DMS114 treated with DMSO at 0.1 percent for 48 hours (cell line): ENCODE measurements at regions not wholly inside any gene's neighbourhood (a gene's known extent, or its start where the extent isn't known, plus 50 kb on each side); places are given as distances from the start of the nearest gene placed in this dataset.

Experiments used
- DNase-seq: peaks from one replicate; lab custom pipeline; 2025; ENCODE audit not compliant: unreplicated experiment; lab: John Stamatoyannopoulos, UW

DNA sequence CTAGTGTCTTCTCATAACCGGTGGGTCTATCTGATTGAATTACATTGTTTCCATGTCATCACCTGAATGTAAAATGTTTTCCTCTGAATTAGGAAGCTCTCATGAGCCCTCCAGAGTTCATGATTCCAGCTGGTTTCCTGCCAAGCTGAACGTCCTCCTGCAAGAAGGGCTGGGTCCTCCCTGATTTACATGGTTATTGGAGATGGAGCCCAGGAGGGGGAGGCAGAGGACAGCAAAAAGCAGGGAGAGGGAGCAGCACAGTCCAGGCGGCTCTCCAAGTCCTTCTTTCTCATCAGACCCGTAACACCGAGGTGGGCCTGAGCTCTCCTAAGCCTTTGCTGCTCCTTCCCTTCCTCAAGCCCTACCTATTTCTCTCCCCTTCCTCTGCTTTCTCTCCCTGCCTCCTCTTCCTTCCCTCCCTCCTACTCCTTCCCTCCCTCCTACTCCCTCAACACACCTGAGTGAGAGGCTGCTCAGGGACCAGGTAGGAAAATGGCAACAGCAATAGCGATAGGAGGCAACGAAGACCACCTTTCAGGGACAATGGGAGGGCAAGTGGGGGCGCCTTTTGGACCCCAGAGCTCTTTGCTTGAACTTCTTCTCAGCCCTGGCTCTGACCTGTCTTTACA lies 265.9 kb downstream of the PRDM2 start:
- DNase-seq, result peak; percentile 74

DNA sequence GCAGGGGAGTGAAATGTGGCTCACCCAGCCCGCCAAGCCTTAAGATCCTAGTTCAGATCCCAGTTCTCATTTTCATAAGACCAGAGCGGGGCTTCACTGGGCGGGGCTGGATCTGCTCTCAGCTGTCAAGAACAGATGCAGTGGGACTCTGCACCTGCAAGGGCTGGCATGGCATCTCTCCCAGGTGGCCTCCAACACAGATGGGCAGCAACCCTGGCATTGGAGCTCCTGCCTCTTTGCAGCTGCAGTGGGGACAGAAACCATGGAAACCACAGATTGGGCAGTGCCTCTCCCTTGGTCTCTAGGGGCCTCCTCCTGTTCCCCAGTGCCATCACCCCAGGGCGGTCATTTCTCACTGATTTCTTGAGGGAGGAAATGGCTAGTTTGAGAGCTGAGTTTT lies 267.7 kb downstream of the PRDM2 start:
- no peak for DNase-seq

DNA sequence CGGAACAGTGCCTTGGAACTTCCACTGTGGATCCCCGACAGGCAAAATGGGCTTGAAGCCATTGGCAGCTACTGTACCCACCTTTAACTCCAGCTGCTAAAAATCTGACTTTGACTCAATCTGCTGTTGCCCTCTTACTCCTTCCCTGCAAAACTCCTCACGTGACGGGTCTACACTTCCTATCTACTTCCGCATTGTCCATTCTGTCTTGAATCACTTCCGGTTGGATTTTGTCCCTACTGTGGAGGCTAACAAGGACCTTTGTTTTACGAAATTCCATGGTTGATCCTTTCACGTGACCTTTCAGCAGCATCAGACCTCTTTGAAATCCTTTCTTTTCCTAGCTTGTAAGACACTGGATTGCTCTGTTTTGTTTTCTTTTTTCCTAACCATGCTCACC lies 268.4 kb downstream of the PRDM2 start:
- no peak for DNase-seq

DNA sequence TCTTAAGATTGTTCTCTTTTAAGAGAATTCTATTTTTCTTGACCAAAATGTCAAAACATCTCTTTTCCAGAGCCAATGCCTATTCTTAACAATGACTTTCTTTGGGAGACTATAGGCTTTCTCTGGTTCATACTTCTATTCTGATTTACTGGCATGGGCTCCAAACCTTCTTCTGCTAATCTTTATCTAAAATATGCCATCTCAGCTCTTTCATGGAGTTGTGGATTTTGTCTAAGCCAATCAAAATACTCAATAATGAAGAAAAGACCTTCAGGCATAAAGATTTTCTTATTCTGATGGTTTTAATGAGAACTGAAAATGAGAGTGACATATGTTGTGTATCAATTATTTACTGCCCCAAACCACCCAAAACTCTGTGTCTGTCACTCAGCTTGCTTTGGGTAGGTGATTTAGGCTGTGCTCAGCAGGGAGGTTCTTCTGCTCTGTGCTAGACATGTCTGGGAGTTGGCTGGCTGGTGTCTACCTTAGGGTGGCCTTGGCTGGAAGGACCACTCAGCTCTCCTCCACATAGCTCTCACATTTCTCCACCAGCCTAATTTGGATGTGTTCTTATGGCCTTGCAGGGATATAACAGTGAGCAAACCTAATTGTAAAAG lies 270.8 kb downstream of the PRDM2 start:
- DNase-seq, result no peak

DNA sequence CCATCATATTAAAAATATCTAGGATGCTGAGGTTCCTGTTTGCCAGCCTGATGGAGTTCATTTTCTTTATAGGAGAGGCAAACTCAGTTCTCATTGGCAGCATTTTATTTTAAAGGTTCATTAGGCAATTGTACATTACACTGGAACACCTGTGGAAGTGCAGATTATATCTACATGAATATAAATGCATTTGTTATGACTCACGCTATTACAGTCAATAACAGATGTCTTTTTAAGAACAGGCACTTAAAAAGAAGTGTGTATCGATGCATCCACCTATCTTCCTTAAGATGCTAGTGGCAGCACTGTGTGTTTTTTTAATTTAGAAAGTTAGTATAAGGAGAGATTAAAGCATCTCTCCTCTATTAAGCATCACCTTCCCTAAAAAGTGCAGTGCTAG lies 276.5 kb downstream of the PRDM2 start:
- no peak for DNase-seq

DNA sequence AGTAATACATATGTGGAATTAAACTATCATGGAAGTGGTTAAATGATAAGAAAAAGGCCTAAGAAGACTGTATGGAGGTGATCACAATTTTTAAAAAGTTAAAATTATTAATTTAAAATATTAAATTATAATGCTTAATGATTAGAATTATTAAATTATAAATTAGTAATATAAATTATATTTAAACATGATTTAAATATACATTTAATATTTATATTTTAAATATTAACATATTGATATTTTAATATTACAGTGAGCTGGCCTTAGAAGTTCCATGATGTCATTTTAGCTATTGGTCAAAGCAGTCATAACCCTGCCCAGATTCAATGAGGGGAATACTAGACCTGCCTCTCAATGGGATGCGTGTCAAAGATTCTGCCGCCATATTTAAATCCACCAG lies 281.2 kb downstream of the PRDM2 start:
- no peak for DNase-seq

DNA sequence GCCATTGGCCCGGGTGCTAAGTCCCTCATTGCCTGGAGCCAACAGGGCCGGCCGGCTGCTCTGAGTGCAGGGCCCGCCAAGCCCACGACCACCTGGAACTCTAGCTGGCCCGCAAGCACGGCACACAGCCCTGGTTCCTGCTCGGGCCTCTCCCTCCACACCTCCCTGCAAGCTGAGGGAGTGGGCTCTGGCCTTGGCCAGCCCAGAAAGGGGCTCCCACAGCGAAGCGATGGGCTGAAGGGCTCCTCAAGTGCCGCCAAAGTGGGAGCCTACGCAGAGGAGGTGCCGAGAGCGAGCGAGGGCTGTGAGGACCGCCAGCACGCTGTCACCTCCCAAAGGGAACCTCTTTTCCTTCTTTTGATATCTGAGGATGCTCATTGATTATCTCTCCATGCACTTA lies 283.4 kb downstream of the PRDM2 start:
- no peak for DNase-seq

DNA sequence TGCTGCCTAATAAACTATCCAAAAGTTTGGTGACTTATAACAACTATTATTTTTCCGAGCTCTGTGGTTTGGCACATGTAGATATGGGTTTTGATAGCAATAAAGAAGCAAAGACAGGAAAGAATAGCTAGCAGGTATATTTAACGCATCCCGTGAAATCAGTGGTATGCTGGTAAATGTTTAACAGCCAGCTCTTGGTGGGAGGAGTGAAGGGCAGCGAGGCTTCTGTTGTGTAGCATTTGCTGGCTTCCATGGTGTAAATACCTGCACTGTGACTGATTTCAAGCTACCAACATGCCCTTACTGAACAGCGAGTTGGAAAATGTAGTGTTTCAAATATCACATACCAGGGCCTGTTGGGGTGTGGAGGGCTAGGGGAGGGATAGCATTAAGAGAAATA lies 291.0 kb downstream of the PRDM2 start:
- no peak for DNase-seq

DNA sequence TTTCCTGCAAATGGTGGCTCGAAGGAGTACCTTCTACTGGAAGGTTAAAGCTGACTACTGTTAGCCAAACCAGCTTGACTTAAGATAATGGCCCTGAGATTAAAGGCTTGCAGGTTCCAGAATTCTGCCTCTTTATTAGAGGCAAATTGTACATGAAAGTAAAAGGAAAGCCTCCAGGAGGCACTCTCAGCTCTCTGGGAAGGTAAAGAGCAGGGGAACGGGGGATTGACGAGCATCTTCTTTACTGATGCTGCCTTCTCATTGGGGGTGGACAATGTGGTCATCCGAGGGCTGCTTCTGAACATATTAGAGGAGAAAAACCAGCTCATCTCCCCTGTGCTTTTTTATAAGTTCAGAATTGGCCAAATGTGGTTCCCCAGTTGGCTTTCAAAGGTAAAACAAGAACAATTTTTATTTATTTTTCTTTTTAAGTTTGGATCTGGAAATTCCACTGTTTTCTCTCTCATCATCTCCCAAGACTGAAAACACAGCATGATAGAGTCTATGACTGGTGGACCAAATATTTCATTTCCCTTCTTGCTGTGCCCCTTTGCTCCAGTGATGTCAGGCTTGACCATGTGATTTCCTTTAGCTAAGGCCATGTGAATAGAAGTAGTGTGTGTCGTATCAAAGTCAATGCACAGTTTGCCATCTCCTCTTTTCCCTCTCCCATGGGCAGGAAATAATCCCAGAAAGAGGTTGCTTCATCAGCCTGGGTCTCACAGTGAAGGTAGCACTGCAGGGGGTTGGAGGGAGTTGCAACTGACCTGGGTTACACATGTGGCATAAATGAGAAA lies 292.7 kb downstream of the PRDM2 start:
- no peak for DNase-seq

DNA sequence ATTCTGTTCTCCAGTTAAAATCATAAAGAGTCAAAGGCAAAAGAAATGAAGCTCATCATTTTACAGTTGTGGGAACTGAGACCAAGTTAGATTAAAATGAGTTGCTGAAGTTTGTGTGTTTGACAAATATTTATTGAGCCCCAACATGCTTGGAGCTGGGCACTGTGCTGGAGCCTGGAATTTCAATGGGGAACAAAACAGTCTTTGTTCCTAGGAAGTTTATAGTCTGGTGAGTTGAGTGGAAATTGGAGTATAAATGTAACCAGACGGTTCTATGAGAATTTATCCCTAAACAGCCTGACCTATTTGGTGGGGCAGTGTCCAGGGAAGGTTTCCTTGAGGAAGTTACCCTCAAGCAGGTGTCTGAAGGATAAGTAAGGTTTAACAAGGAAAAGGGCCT lies 294.4 kb downstream of the PRDM2 start:
- DNase-seq, result no peak

DNA sequence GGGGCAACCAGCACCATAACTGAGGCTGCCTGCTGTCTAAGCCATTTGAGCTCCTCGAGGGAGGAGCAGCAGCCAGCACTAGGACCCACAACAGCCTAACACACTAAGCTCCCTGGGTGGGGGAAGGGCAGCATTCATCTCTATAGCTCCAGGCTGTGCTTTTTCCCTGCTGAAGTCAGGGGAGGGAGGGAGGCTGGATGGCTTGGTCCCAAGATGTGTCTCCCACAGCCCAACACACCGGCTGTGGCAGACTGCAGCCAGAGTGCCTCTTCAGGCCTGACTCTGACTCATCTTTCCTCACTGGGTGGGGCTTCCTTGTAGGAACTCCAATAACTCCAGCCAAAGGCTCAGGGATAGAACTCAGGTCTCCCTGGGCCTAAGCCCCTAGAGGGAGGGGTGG lies 296.3 kb downstream of the PRDM2 start:
- no peak for DNase-seq

DNA sequence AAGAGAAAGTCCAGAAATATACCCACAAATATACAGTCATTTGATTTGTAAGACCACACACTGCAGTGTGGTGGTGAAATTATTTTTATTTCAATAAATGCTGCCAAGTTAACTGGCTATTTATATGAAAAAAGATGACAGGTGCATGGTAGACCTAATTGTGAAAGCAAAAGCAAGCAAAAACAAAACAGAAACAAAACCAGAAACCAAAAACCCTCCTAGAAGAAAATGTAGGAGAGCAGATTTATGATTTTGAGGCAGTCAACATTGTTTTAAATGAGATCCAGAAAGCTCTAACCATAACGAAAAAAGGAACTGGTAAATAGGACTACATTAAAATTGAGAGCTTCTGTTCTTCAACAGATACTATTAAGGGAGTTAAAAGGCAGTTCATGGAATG lies 303.6 kb downstream of the PRDM2 start:
- no peak for DNase-seq

DNA sequence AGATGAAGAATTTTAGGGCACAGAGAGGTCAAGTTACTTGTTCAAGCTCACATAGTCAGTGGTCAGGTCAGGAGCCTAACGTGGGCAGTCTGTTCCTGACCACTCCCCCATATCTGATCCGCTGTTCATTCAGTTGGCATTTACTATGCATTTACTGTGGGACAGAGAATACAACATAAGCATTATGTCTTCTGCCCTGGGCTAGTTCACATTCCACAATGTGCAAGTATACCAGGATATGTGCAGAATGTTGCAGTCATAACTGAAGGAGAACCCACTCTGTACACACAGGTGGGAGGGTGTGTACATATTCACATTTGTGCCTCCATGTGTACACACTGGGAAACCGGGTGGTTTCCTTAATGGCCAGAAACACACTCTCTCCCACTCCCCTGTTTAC lies 309.6 kb downstream of the PRDM2 start:
- no peak for DNase-seq

DNA sequence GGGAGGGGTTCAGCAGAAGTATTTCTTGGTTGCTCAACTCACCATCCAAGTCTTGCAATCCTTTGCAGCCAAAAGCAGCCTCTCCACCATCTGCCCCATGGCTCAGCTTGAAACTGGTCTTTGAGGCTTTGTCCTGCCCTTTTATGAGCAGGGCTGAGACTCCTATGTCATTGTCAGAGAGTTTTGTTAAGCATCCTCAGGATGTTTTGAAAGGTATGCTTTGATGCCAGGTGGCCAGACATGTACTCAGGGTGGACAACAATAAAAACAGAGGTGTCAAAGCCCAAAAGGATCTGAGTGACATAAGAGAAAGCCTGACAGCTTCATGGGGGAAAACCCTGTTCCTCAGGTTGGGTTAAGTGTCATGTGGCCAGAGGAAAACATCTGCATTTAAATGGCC lies 310.5 kb downstream of the PRDM2 start:
- DNase-seq, result no peak

DNA sequence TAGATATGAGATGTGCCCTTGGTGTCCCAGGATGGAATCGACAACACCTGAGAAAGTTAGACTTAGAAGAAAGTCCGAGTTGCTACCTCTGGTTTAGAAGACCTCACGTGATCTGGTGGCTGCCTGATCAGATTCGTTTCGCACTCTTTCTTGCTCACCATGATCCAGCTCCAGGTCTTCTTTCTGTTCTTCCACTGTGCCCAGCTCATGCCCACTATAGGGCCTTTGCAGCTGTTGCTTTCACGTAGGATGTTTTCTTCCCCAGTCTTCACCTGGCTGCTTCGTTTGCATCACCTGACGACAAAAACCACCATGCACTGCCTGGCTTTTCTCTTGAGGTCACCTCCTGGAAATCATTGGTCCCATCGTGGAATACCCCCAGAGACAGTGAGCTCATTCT lies 311.1 kb downstream of the PRDM2 start:
- no peak for DNase-seq

DNA sequence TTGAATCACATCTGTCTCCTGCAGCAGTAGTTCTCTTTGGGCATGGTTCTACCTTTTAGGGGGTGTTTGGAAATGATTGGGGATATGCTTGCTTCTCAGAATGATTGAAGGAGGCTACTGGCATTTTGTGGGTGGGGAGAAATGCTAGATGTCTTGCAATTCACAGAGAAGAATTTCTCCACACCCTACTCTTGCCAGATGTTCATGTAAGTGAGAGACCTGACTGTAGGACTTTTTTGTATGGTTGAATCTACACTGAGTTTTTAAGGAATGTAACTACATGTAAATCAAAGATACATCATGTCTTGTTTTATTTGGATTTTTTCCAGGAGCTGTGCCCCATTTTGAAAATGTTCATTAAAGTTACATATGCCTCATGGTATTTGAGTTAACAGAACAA lies 311.9 kb downstream of the PRDM2 start:
- no peak for DNase-seq

DNA sequence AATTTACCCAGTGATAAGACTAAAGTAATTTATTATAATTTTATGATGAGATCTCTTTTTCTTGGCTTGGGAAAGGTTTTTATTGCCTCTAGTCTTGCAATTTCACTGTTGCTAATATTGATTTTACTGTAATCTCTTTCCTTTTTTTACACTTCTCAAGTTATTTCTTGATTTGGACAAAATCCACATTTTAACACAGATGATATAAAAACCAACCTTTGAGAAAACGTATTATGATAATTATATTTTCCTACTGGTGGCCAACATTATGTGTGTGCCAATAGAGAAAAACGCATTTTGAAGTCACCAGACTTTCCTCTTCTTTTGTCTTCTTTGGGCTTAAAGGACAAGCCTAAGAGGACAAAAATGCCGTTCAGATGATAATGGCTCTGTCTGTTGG lies 314.9 kb downstream of the PRDM2 start:
- no peak for DNase-seq

DNA sequence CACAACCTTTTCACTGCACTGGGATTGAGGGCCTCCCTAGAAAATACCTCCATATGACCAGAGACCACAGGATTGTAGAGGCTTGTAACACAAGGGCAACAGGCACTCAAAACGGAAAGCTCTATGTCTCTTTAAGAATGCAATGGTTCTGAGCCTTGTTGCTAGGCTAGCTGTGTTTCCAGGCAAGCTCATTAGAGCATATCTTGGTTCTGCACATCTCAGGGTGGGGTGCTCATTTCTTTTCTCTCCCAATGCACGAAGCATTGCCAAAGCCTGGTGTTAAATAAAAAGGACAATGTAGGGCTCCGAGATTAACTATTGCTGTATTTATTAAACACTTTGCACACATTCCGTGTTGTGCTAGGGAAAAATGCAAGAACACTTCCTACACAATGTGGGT lies 315.9 kb downstream of the PRDM2 start:
- DNase-seq, result no peak

DNA sequence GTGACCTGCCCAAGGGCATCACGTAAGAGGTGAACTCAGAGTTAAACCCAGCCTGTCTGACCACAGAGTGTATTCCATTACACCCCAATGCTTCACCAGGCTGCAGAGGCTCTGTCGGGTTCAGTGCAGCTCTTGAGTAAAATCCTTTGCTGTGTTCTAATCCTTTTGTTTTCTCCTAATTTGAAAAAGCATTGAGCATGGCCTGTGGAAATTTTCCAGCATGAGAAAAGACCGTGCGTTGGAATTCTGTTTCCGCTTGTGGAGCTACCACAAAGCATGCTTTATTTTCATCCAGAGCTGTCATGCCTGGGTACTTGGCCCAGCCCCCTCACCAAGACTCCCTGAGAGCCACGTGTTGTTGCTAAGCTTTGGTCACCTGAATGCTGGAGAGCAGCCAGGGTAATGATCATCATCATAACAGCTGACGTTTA lies 317.6 kb downstream of the PRDM2 start:
- DNase-seq, result no peak

DNA sequence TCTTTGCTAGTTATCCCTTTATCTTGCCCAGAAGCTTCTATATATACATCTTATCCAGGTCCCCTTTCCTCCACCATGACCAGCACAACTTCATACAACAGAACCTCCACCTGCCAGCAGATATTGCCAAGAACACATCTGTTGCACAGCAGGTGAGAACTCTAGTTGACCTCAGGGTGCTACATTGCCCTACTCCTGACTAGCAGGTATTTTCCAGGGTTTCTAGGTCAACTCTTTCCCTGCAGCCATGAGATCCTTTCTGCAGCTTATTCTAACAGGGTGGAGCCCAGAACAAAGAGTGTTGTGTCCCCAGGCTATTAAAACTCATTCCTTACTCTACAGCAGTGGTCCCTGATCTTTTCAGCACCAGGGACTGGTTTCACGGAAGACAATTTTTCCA lies 319.5 kb downstream of the PRDM2 start:
- no peak for DNase-seq

DNA sequence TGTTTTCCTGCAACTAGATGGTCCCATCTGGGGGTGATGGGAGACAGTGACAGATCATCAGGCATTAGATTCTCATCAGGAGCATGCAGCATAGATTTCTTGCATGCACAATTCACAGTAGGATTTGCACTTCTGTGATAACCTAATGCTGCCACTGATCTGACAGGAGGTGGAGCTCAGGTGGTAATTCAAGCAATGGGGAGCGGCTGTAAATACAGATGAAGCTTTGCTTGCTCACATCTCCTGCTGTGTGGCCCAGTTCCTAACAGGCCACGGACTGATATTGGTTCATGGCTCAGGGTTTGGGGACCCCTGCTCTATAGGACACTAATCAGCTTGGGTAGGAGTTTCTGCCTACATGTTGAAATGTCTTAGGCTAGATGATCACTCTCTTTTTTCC lies 320.0 kb downstream of the PRDM2 start:
- DNase-seq, result no peak

DNA sequence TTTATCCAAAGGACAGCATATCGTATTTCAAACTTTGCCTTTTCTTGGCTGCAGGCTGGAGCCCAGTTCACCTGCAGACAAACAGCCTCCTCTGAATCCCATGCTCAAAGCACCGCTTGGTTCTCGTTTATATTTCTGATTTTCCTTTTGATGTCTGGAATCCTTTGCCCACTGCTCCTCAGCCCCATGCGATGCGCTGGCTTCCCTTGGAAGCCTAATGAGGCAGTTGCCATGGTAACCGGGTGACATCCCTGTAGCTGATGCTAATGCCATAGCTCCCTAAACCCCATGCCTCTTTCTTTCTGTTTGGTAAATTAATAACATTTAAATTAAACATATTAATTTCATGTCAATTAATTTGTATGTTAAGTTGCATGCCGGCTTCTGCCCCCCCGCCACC lies 327.1 kb downstream of the PRDM2 start:
- DNase-seq, result no peak

DNA sequence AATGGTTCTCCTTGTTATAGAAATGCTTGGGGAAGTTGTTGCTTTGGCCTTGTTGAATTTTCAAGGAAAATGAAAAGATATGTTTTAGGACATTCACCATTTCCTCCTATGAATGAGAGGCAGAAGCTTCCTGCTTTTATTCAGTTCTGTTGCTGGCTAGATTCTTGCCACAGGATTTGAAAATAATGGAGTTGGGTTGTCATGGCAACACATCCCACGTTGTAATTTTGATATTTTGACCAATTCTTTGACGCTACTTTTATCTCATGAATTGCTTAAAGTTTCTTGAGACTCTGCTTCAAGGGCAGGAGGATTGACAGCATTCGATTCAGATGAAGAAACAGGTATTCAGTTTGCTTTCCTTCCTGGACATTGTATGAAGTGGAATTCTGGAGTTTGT lies 331.5 kb downstream of the PRDM2 start:
- DNase-seq, result no peak
